HT1080 (cell line): ENCODE measurements at regions not wholly inside any gene's neighbourhood (a gene's known extent, or its start where the extent isn't known, plus 50 kb on each side); places are given as distances from the start of the nearest gene placed in this dataset.

ENCODE experiments used
- DNase-seq: peaks from one replicate; pipeline ENCODE4 v3.0.0-alpha.2; 2015; ENCODE audit warnings: low read depth

DNA sequence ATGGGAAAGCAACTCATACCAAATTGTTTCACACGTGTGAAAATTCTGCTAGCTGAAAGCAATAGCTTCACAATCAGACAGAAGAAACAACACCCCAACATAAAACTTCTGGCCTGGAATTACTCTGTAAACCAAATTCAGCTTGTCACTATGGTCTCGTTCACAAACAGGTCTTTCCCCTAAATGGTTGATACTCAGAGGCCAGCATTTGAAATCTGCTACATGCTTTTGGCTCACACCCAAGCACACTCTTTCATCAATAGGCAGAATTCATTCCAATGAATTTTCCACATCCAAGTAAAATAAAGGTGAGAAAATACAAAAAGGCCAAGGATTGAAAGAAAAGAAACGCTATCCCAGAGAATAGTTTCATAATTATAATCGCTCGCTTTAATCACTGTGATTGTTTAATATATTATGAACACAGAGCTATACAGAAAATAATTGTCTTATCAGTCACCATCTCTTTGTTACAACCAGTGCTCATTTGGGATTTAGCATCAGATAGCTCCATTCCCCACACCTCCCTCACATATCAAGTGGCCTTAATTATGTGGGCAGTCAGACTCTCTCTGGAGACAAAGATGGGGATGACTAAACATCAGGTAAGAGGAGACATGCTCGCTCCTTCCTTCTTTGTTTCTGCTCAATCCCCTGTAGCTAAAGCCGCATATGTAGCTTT, 503.8 kb upstream of the ARRDC4 start:
- DNase-seq, result no peak

DNA sequence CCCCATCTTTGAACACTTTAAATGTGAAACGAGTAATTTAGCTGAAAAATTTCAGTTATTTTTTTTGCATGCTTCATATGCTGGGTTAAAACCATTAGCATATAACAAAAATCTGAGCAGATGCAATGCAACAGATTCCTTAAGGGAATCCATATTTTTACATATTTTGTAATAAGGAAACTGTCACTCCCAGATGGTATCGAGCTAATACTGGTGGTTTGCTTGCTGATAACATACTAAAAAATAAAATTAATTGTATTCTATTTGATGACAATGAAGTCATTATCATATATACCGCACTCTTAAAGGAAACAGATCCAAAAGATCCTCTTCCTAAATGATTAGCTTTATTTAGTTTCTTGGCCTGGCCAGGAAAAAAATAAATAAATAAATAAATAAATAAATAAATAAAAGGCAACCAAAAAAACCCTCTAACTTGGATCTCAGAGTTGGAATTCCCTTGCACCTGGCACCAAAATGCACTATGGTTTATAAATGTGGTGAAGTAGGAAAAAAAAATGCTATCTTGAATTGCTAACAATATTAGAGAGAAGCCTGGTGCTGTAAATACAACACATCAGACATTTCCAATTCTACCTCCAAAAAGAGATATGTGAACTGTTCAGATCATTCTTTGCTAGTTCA, 503.2 kb upstream of the ARRDC4 start:
- no peak for DNase-seq

DNA sequence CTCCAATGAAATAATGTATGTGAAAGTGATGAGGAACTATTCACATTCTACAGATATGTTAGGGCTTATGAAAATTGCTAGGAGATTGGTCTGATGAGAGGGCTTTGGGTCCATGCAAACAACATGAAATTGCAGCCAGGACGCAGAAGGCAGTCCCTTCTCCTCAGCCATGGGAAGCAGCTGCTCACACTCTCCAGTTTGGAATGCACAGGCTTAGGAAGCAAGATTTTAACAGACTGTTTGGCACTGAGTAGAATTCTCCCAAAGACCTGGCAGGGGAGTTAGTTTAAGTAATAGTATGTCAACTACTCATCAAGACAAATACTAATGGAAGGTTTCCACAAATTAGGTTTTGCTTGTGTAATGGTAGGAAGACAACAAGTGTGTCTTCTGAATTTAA, 500.7 kb upstream of the ARRDC4 start:
- DNase-seq, result no peak

DNA sequence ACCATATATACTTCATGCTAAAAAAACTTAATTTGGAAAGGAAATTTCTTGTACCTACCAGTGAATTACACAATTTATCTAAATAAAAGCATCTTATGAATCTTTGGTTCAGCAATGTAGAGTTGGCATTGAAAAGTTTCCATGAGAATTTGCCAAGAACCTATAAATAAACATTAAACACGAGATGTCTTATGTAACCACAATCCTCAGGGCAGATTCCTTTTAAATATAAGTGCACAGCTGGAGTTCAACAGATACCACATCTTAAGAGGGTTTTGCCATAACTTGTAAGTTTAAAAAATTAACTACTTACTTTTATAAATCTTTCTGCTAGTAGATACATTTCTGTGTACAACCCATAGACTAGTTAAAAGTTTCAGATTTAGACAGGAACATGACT, 499.3 kb upstream of the ARRDC4 start:
- no peak for DNase-seq

DNA sequence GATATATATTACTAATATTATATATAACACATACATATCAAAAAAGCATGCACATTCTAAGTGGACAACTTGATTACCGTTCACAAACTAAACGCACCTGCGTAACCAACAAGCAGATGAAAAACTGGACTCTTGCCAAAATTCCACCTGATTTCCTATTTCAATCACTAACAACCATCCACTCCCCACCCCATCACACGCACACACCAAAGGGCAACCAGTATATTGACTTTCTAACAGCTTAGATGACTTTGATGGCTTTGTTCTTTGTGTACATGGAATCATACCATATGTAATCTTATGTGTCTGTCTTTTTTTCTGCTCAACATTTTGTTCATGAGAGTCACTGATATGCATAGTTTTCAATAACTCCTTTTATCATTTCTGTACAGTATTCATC, 496.8 kb upstream of the ARRDC4 start:
- DNase-seq, result no peak

DNA sequence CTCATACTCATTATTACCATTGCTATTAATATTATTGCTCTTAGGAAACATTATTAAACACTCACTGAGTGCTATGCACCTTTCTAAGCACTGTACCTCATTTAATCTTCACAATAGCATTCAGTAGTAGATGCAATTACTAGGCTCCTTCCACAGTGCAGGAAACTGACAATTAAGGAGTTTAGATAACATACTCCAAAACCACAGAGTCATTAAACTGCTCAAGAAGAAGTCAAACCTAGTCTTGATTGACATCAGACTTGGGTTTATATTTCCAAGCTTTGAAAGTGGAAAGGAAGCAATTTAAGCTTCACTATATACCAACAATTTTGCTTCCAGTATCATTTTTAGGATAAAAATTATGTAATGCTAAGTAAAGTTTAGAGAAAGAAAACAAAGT, 490.1 kb upstream of the ARRDC4 start:
- no peak for DNase-seq

DNA sequence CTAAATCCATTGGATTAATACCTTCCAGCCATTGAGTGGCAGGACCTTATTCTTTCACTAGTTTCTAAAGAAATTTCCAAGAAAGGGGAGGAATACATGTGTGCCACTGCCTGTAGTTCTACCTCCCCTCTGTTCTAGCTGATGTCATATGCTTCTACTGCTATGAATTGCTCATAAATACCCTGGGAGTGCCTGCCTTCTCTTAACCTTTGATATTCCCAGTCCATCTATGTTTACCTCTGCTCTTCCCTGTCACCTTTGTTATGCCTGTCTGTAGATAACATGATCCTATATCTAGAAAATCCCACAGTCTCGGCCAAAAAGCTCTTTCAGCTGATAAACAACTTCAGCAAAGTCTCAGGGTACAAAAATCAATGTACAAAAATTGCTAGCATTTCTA, 486.9 kb upstream of the ARRDC4 start:
- DNase-seq, result no peak

DNA sequence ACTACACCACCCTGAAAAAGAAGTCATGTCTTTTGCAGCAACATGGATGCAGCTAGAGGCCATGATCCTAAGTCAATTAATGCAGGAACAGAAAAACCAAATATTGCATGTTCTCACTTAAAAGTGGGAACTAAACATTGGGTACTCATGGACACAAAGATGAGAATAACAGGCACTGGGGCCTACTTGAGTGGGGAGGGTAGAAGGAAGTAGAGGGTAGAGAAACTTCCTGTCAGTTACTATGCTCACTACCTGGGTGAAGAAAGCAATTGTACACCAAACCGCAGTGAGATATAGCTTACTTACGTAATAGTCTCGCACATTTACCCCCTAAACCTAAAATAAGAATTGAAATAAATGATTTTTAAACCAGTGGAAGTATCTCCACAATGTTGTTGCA, 480.5 kb upstream of the ARRDC4 start:
- no peak for DNase-seq

DNA sequence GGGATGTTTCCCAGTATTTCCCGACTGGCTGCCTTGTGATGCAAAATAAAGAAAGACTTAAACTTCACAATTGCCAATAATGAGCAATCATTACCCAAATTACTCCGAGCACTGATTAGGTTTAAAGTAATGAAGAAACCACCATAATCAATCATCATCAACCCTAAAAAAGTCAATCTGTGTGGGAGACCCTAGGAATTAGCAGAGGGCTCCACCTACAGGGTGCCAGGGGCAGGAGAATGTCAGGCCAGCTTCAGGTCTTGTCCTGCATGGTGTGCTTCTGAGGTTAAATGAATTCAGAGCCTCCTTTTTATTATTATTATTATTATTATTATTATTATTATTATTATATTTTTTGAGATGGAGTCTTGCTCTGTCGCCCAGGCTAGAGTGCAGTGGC, 478.0 kb upstream of the ARRDC4 start:
- no peak for DNase-seq

DNA sequence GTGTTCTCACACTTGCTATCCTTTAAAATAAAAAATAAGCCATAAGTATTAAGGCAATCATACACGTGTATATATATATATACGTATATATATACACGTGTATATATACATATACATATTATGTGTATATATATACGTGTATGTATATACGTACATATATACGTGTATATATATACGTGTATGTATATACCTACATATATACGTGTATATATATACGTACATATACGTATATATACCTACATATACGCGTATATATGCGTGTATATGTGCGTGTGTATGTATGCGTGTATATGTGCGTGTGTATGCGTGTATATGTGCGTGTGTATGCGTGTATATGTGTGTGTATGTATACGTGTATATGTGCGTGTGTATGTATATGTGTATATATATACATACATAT, 477.3 kb upstream of the ARRDC4 start:
- no peak for DNase-seq

DNA sequence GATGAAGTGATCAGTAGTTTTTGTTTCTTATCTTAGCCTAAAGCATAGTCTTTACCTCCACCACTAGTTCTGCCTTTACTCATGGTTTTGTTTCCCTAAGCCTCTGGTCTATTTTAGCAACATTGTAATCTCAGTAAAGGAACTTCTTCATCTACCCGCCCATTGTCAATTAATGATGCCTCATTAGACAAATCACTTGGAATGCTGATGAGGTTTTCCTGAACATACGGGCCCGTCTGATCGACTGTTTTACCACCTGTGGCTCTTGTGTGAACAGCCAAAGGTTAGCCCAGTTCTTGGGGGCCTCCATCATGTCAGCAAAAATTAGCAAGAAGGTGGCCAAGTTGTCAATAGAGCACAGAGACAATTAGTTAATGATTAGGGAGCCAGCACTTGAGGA, 470.1 kb upstream of the ARRDC4 start:
- no peak for DNase-seq

DNA sequence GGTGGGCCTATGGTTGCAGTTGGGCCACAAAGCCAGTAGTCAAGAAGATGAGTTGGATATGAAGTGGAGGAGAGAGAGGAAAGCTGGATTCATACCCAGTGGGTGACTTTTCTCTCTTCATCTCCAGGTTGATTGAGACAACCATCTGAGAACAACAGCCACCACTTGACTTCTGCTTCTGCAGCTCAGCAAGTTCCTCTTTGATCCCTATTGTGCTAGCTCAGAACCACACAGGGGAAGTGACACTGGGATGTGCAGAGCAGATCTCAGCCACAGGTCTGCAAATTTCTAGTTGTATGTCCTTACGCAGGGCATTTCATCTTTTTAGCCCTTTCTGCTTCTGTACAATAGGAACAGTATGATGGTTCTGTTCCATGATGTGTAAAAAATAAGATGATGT, 459.2 kb upstream of the ARRDC4 start:
- no peak for DNase-seq

DNA sequence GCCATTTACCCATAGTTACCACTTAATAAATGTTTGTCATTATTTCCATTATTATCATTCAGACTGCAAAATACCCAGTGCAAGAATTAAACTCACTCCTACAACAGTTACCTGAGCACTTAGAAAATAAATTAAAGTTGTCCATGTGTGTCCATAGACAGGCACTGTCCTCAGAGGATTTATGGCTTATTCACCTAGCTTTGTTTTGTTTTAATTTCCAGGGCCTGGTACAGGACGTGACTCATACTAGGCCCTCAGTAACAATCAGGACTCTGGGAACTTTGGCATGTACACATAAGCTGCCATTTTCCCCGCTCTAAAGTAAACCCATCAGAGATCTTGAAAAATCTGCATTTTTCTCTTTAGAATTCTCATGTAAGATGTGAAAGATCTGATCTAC, 458.5 kb upstream of the ARRDC4 start:
- peak; percentile 84 for DNase-seq

DNA sequence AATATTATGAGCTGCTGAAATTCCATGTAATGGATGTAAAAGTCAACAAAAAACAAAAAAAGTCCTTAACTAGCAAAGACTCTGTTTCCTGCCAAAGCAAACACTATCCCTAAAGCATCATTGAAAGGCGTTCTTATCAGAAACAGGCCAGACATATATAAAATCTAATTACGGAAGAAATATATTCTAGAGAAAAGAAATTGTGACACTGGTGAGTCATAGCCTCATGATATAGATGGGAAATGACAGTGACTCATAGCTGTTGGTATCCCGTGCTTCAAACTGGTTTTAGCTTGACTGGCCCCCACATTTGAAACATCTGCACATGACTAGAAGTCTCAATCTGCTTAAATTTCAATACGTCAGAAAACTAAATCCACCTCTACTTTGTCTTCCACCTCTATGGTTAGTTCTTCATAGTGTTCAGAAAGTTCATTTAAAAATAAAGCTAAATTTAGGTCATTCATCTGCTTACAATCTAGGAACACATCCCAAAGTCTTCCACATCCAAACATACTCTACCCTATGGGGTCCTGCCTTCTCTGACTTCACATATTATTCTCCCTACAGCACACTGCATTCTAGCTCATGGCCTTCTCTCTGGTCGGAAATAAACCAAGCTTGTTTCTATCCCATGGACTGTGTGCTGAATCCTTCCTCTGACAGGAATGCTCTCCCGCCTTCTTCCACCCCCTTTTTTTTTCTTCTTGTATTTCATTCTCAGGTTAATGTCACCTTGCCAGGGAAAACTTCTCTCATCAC, 456.3 kb upstream of the ARRDC4 start:
- peak; percentile 92 for DNase-seq

DNA sequence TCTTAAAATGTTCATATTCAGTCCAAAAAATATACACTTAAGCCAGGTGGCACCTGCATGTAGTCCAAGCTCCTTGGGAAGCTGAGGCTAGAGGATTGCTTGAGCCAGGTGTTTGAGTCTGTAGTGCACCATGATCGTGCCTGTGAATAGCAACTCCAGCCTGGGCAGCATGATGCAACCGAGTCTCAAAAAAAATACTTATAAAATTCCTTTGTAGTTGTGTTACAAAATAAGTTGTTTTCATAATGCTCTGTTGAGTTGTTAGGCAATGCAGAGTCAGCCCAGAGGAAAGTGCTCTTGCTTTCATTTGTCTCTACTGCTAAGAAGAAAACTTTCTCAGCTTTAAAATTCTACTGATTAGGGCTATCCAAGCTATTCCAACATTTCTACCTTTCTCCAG, 442.8 kb upstream of the ARRDC4 start:
- DNase-seq, result no peak

DNA sequence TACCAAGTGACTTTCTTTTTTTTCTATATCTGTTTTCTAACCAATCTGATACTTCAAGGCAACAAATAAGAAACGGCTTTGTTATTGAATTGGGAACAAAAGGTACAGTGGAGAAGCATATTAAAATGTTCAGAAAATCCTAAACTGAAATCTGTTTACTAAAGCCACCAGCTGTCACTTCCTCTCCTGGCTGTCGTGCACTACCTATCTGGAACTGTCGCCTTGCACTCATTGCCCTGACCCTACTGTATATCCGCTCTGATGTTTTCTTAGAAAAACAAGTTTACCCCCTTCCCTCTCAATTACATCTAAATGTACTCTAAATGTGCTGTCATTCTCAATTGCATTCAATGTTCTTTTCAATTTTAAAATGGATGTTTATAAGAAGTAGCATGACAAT, 439.8 kb upstream of the ARRDC4 start:
- no peak for DNase-seq

DNA sequence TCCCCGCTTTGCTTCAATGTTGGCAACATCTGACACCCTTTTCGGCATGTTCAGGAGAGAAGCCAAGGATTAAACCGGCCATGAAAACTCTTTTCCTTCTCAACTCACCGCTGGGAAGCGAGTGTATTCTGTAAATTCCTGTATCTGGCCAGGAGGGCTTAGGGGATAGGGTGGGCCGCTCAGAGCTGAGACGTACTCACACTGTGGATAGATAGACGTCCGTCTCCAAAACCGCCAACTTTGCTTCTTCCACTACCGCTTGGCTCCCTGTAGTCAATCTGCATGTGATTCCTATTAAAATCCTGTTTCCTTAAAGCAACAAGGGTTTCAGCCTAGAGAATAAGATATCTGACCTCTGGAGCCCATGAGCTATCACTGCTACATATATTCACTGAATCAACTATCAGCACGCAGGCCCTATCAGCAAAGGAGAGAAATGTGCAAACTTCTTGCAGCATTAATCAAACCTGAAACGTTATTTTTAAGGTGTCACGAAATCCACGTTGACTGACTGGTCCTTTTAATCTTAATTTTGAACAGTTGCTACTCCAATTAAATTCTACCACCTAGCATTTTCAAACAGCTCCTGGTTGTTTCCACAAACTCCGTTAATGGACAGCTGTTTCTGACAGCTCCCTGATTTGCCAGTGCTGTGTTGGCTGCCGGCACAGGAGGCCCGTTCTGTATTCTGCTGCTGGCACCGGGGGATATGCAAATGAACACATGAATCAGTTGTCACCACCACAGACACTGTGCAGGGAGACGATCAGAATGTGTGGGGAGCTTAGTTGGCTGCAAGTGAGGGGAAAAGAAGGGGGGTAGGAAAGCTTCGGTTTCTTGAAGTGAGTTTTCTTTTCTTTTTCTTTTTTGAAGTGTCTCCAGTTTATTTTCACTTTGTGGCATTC, 438.9 kb upstream of the ARRDC4 start:
- no peak for DNase-seq

DNA sequence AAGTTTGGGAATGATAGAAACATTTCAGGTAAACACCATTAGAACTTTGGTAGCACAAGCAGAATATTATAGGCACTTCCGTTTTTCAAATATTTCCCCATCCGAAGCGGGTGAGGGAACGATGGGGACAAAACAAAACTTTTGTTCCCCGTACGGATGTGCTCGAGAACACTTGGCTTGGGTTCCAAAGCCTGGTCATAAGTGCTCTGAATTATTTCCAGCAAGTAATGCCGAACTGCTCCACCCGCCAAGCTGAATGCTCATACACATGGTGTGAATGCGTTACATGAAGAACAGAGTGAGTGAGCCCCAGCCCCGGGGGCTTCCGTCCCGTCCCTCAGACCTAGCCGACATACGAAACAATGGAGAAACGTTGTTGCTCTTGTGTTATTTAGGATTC, 438.2 kb upstream of the ARRDC4 start:
- no peak for DNase-seq

DNA sequence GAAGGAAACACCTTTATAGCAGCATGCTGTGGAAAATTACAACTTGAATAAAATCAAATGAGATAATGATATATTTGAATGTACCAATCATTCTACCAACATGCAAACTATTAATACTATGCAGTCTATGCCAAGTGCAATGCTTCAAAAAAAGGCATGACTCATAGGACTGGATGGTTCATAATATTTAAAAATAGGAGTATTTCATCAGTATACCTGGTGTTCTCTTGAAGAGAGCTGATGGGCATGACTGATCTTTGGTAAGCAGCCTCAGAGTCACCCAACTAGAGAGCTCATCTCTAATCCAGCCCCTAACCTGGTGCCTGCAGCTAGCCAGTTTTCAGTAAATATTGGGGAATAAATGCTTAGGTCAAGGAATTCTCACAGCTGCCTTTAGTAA, 434.7 kb upstream of the ARRDC4 start:
- no peak for DNase-seq

DNA sequence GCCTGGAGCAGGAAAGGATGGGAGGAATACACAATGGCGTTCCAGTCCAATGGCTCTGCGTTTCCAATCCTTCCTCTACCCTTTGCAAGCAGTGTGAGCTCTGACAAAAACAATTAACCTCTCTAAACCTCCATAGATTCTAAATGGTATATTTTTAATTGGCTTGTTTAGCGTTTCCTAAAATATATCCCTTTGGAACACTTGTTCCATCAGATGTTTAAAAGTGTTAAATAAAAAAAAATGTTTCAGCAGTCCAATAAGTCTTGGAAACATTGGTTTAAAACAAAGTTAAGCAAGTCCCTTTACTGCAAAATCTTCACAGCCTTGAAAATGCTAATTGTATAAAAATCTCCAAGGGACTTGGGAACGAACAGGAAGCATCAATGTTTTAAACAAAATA, 432.3 kb upstream of the ARRDC4 start:
- no peak for DNase-seq

DNA sequence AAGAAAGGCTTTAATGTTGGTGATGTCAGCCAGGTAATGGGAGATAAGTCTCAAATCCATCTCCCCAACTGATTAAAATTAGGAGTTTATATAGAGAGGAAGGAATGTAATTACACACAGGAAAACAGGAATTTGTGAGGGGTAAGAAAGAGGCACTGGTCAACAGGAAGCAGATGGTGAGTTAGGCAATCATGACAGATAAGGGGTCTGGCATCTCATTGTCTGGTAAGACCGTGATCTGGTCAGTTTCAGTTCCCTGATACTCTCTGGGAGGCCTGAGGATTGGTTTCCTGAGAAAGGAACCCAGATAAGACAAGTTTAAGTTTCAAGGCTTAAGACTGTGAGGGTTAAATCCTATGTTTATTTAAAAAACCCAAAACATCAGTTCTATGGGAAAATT, 414.7 kb upstream of the ARRDC4 start:
- DNase-seq, result no peak

DNA sequence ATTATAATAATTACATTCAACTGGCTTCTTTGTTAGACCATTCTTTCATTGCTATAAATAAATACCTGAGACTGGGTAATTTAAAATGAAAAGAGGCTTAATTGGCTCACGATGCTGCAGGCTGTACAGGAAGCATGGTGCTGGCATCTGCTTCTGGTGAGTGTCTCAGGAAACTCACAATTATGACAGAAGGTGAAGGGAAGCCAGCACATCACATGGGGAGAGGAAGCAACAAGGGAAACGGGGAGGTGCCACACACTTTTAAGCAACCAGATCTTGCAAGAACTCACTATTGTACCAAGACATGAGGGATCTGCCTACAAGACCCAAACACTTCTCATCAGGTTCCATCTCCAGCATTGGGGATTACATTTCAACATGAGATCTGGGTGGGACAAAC, 413.1 kb upstream of the ARRDC4 start:
- DNase-seq, result peak; percentile 2
